Transverse colon (tissue), 4 donors: ENCODE measurements at regions not wholly inside any gene's neighbourhood (a gene's known extent, or its start where the extent isn't known, plus 50 kb on each side); places are given as distances from the start of the nearest gene placed in this dataset.

Source experiments
- DNase-seq: peaks from one replicate; pipeline ENCODE4 v3.0.0-alpha.2; 2019
- H3K27ac ChIP-seq, 4 donors: fragments of 200-600 bp; sonication (generic); 2 replicates each; pipeline ENCODE4 v1.5.1; 2016 to 2018; ENCODE audit warnings: inconsistent platforms in 4 of 4
- H3K27me3 ChIP-seq: fragments of 200-600 bp; sonication (generic); 2 replicates; pipeline ENCODE4 v1.5.1; 2017; ENCODE audit warnings: inconsistent platforms
- H3K36me3 ChIP-seq, 4 donors: fragments of 200-600 bp; sonication (generic); 2 replicates each; pipeline ENCODE4 v1.5.1; 2017 to 2019; ENCODE audit warnings: inconsistent platforms in 4 of 4
- H3K4me1 ChIP-seq, 4 donors: fragments of 200-600 bp; sonication (generic); 2 replicates each; pipeline ENCODE4 v1.5.1; 2017 to 2020; ENCODE audit warnings: inconsistent platforms in 4 of 4
- H3K4me3 ChIP-seq, 4 donors: fragments of 200-600 bp; sonication (generic); 1 replicate in 1 of 4; 2 replicates in 3 of 4; pipeline versions ENCODE4 v1.5.1 to v1.6.1; 2017 to 2019; ENCODE audit warnings: inconsistent platforms in 4 of 4
- H3K9me3 ChIP-seq, 2 donors: fragments of 200-600 bp; sonication (generic); 2 replicates each; pipeline ENCODE4 v1.5.1; 2017 to 2019; ENCODE audit warnings: inconsistent platforms in 2 of 2
- CTCF ChIP-seq, 5 experiments: fragments of 200-600 bp in 3 of 5; fragments of 450-650 bp in 2 of 5; sonication (generic) in 3 of 5; IDR thresholded peaks; 1 replicate in 2 of 5; 2 replicates in 3 of 5; pipeline ENCODE4 v1.5.1; 2016 to 2017; ENCODE audit warnings: antibody characterized with exemption in 5 of 5, inconsistent platforms in 3 of 5, mild to moderate bottlenecking in 2 of 5, moderate library complexity in 1 of 5
- EP300 ChIP-seq: sonication (generic); formaldehyde crosslinking; IDR thresholded peaks from one replicate; pipeline ENCODE4 v1.6.1; 2017; ENCODE audit warnings: antibody characterized with exemption, low read depth
- POLR2A ChIP-seq: fragments of 450-650 bp; IDR thresholded peaks from one replicate; pipeline ENCODE4 v1.6.1; 2016; ENCODE audit warnings: antibody characterized with exemption, mild to moderate bottlenecking, moderate library complexity
- POLR2AphosphoS5 ChIP-seq, 3 donors: sonication (generic); formaldehyde crosslinking; IDR thresholded peaks; one replicate each; pipeline ENCODE4 v1.6.1; 2016; ENCODE audit warnings: antibody characterized with exemption in 3 of 3
- WGBS, 2 donors: methylation state at CpG; one replicate each; pipeline ENCODE4 v1.1.5; 2018; ENCODE audit warnings: low coverage in 1 of 2; 5-methylcytosine and 5-hydroxymethylcytosine counted together
- in situ Hi-C, 4 donors: fragments of 200-750 bp; cut with MboI; loops; one replicate each; pipeline versions ENCODE4 v1.15.0 to v1.15.1; 2017; ENCODE audit warnings: low sequenced_read_pairs in 3 of 4, low pct_ligation_motif_present in 1 of 4, low pct_unique_long_range_greater_than_20kb in 1 of 4
- intact Hi-C: fragments of 100-400 bp; cut with DNase I; formaldehyde crosslinking; loops from one replicate; pipeline ENCODE4 v1.15.1; 2023; ENCODE audit warnings: low total_unique reads

- Histone ChIP-seq H3K27ac (peak overlapping the region in 2 of 4 donors; percentile 22 to 28), H3K4me1 (peaks cover 8 to 39% (median 18%) of the 10 kb centered on the region in 4 donors), H3K36me3 (no peaks in the 10 kb centered on the region), H3K4me3 (no peak overlapping the region), H3K27me3 (no peaks in the 10 kb centered on the region), H3K9me3 (no peaks in the 10 kb centered on the region)
- in situ Hi-C loops, result loop anchor here in 1 of 4 donors (10.0 kb wide), 1 partner anchor 72 kb away; no protein-coding TSS in a partner anchor
- intact Hi-C loops, result no loop called here
- WGBS, 2 donors, result 78 to 84% methylated on average over 1 of the region's 1 CpG
- no peak for TF ChIP-seq CTCF (IDR thresholded peaks at IDR 0.05)
- TF ChIP-seq POLR2A, result no peak
- no peak for TF ChIP-seq POLR2AphosphoS5 (IDR thresholded peaks at IDR 0.05)
- TF ChIP-seq EP300, result no peak
- DNase-seq, result no peak
These were observed 114.2 kb upstream of the MDM1 start for GRCh38 chr12:68446384-68446783.

- in situ Hi-C loops, result loop anchor here in 1 of 4 donors (10.0 kb wide), 1 partner anchor 72 kb away; no protein-coding TSS in a partner anchor
- WGBS, 2 donors, result 68 to 77% methylated on average over 7 of the region's 7 CpGs
These were observed 115.0 kb upstream of the MDM1 start for GRCh38 chr12:68446901-68447796.

GRCh38 chr12:68447797-68448260 is 115.7 kb upstream of the MDM1 start:
- Histone ChIP-seq H3K4me1 (peaks cover 18 to 45% (median 24%) of the 10 kb centered on the region in 4 donors), H3K4me3 (no peak overlapping the region), H3K27me3 (no peaks in the 10 kb centered on the region), H3K36me3 (no peaks in the 10 kb centered on the region), H3K27ac (peak overlapping the region in 1 of 4 donors; percentile 6), H3K9me3 (no peaks in the 10 kb centered on the region)
- WGBS, 2 donors, result 69 to 70% methylated on average over 2 of the region's 2 CpGs
- in situ Hi-C loops (loop anchor here in 1 of 4 donors (10.0 kb wide), 1 partner anchor 73 kb away; no protein-coding TSS in a partner anchor), intact Hi-C loops (no loop called here)
- no peak for TF ChIP-seq POLR2A
- no peak for TF ChIP-seq CTCF (IDR thresholded peaks at IDR 0.05)
- no peak for TF ChIP-seq EP300
- TF ChIP-seq POLR2AphosphoS5 (IDR thresholded peaks at IDR 0.05), result no peak
- no peak for DNase-seq

More at GRCh38 chr12:68446901-68447796, 115.0 kb upstream of the MDM1 start:
- H3K27ac ChIP-seq, result peak overlapping the region in 2 of 4 donors; percentile 6 to 22
- peaks cover 14 to 47% (median 21%) of the 10 kb centered on the region in 4 donors for H3K4me1 ChIP-seq
- H3K9me3 ChIP-seq, result no peaks in the 10 kb centered on the region
- H3K27me3 ChIP-seq, result no peaks in the 10 kb centered on the region
- no peak for DNase-seq
- no peak for TF ChIP-seq EP300
- no peak for TF ChIP-seq POLR2A
- TF ChIP-seq POLR2AphosphoS5 (IDR thresholded peaks at IDR 0.05), result no peak
- TF ChIP-seq CTCF (IDR thresholded peaks at IDR 0.05), result no peak
- H3K36me3 ChIP-seq, result no peaks in the 10 kb centered on the region
- H3K4me3 ChIP-seq, result no peak overlapping the region
- intact Hi-C loops, result no loop called here

GRCh38 chr12:68449196-68449595 is 117.0 kb upstream of the MDM1 start:
- WGBS, 2 donors, result 93 to 100% methylated on average over 2 of the region's 2 CpGs
- in situ Hi-C loops (loop anchor here in 1 of 4 donors (10.0 kb wide), 1 partner anchor 74 kb away; no protein-coding TSS in a partner anchor), intact Hi-C loops (no loop called here)
- Histone ChIP-seq H3K27ac (peak overlapping the region in 1 of 4 donors; percentile 10), H3K9me3 (no peaks in the 10 kb centered on the region), H3K4me1 (peaks cover 18 to 38% (median 24%) of the 10 kb centered on the region in 4 donors), H3K4me3 (no peak overlapping the region), H3K27me3 (no peaks in the 10 kb centered on the region), H3K36me3 (no peaks in the 10 kb centered on the region)
- TF ChIP-seq CTCF (IDR thresholded peaks at IDR 0.05) (no peak), POLR2AphosphoS5 (IDR thresholded peaks at IDR 0.05) (no peak), EP300 (no peak), POLR2A (no peak)
- no peak for DNase-seq
